Endothelial cell of umbilical vein (primary cell): ENCODE measurements at regions not wholly inside any gene's neighbourhood (a gene's known extent, or its start where the extent isn't known, plus 50 kb on each side); places are given as distances from the start of the nearest gene placed in this dataset.

Experiments
- BruUV-seq: library from RNA; stranded (reverse); fragments of 400-500 nt; replicated peaks from 2 replicates; lab custom pipeline; 2021; lab: Mats Ljungman, UMichigan
- CTCF ChIA-PET: fragments of 300-600, 350-600 bp; sonication (Branson Sonifier 250); formaldehyde crosslinking; loops from one replicate; lab custom pipeline; 2021; ENCODE audit warnings: antibody characterized with exemption, inconsistent platforms; lab: Charles Lee
- POLR2A ChIA-PET: fragments of 300-600, 350-600 bp; sonication (Branson Sonifier 250); formaldehyde crosslinking; loops from one replicate; lab custom pipeline; 2021; ENCODE audit warnings: antibody characterized with exemption, inconsistent platforms; lab: Charles Lee
- DNase-seq: peaks from one replicate; pipeline ENCODE4 v3.0.0-alpha.2; 2011; ENCODE audit warnings: low read depth, low spot score
- FAIRE-seq: peaks from 2 replicates; lab custom pipeline; 2011; peaks lifted over from hg19 to GRCh38; lab: Jason Lieb, UNC
- H2AFZ ChIP-seq: 2 replicates; pipeline ENCODE4 v1.6.0; 2012; ENCODE audit warnings: low read depth, low read length, control low read depth, inconsistent platforms
- H3K27ac ChIP-seq: 2 replicates; pipeline ENCODE4 v1.5.1; 2011; ENCODE audit warnings: low read depth, mild to moderate bottlenecking, control low read depth, low read length, moderate library complexity; ENCODE audit not compliant: insufficient read depth
- H3K27me3 ChIP-seq, 2 experiments: 2 replicates each; pipeline versions ENCODE4 v1.6.0 to v1.6.1; 2011; ENCODE audit warnings: low read length in 2 of 2, mixed read lengths in 1 of 2; ENCODE audit not compliant: control insufficient read depth in 2 of 2, insufficient read depth in 2 of 2
- H3K36me3 ChIP-seq, 2 experiments: 2 replicates in 1 of 2; 3 replicates in 1 of 2; pipeline ENCODE4 v1.5.1; 2011; ENCODE audit warnings: low read length in 2 of 2, mild to moderate bottlenecking in 1 of 2, moderate library complexity in 1 of 2; ENCODE audit not compliant: control insufficient read depth in 2 of 2, insufficient read depth in 2 of 2; ENCODE audit errors: extremely low read depth in 1 of 2
- H3K4me1 ChIP-seq: 3 replicates; pipeline ENCODE4 v1.5.1; 2011; ENCODE audit warnings: mild to moderate bottlenecking, low read length; ENCODE audit not compliant: control insufficient read depth, insufficient read depth; ENCODE audit errors: extremely low read depth
- H3K4me2 ChIP-seq: 2 replicates; pipeline ENCODE4 v1.6.1; 2011; ENCODE audit warnings: low read length, control low read depth, mixed read lengths; ENCODE audit not compliant: insufficient read depth
- H3K4me3 ChIP-seq, 3 experiments: fragments of 200-600 bp in 1 of 3; sonication (generic), shearing (Covaris generic) in 1 of 3; replicated peaks in 1 of 3; 2 replicates each; pipeline ENCODE4 v1.5.1; 2011 to 2016; ENCODE audit warnings: control low read depth in 3 of 3, low read length in 3 of 3, mild to moderate bottlenecking in 2 of 3, inconsistent platforms in 1 of 3, low read depth in 1 of 3, moderate library complexity in 1 of 3; ENCODE audit not compliant: insufficient read depth in 1 of 3
- H3K79me2 ChIP-seq: 2 replicates; pipeline ENCODE4 v1.6.0; 2012; ENCODE audit warnings: low read length, inconsistent platforms; ENCODE audit not compliant: control insufficient read depth, insufficient read depth
- H3K9ac ChIP-seq: replicated peaks from 2 replicates; pipeline ENCODE3; 2011; ENCODE audit warnings: low read length, control low read depth; ENCODE audit not compliant: insufficient read depth; ENCODE audit errors: extremely low read depth
- H3K9me1 ChIP-seq: replicated peaks from 3 replicates; pipeline ENCODE4 v1.6.0; 2011; ENCODE audit warnings: mild to moderate bottlenecking, low read length; ENCODE audit not compliant: control insufficient read depth, insufficient read depth; ENCODE audit errors: extremely low read depth
- H3K9me3 ChIP-seq: replicated peaks from 2 replicates; pipeline ENCODE4 v1.5.1; 2012; ENCODE audit warnings: low read length, inconsistent platforms; ENCODE audit not compliant: control insufficient read depth, insufficient read depth
- H4K20me1 ChIP-seq: replicated peaks from 2 replicates; pipeline ENCODE3; 2011; ENCODE audit warnings: mild to moderate bottlenecking, low read length; ENCODE audit not compliant: control insufficient read depth, insufficient read depth; ENCODE audit errors: extremely low read depth
- CTCF ChIP-seq, 2 donors: IDR thresholded peaks; 1 replicate in 1 of 2; 2 replicates in 1 of 2; pipeline ENCODE4 v1.5.1; 2011; ENCODE audit warnings: low read length in 2 of 2, mild to moderate bottlenecking in 2 of 2, moderate library complexity in 2 of 2, control low read depth in 1 of 2, inconsistent platforms in 1 of 2, low read depth in 1 of 2; ENCODE audit not compliant: insufficient read depth in 1 of 2; ENCODE audit errors: extremely low read depth in 1 of 2
- EZH2 ChIP-seq: IDR thresholded peaks from 2 replicates; pipeline ENCODE4 v1.6.1; 2012; ENCODE audit warnings: borderline replicate concordance, low read depth, mild to moderate bottlenecking, moderate library complexity, low read length, inconsistent platforms; ENCODE audit not compliant: severe bottlenecking
- FOS ChIP-seq: IDR thresholded peaks from 2 replicates; pipeline ENCODE4 v1.6.1; 2011; ENCODE audit warnings: mild to moderate bottlenecking, low read length, moderate library complexity, borderline replicate concordance; ENCODE audit not compliant: insufficient read depth
- GATA2 ChIP-seq: IDR thresholded peaks from 2 replicates; pipeline ENCODE4 v1.7.0; 2011; ENCODE audit warnings: low read depth, mild to moderate bottlenecking, moderate library complexity, mixed read lengths, low read length; ENCODE audit not compliant: insufficient read length, insufficient read depth
- JUN ChIP-seq: IDR thresholded peaks from 2 replicates; pipeline ENCODE4 v1.6.1; 2011; ENCODE audit warnings: borderline replicate concordance, low read depth; ENCODE audit not compliant: insufficient read length, insufficient read depth
- MAX ChIP-seq: IDR thresholded peaks from 2 replicates; pipeline ENCODE4 v1.6.1; 2011; ENCODE audit not compliant: insufficient read depth, insufficient read length
- MYC ChIP-seq: IDR thresholded peaks from one replicate; pipeline ENCODE4 v1.6.1; 2011; ENCODE audit warnings: mild to moderate bottlenecking, low read depth, low read length
- POLR2A ChIP-seq: IDR thresholded peaks from 2 replicates; pipeline ENCODE4 v1.6.1; 2012; ENCODE audit warnings: low read depth, mild to moderate bottlenecking, control low read depth, low read length
- POLR2AphosphoS5 ChIP-seq: IDR thresholded peaks from 2 replicates; pipeline ENCODE4 v1.6.1; 2012; ENCODE audit warnings: low read depth, mild to moderate bottlenecking, control low read depth, low read length, moderate library complexity; ENCODE audit not compliant: insufficient read depth
- dilution Hi-C: fragments of 300-500 bp; cut with MboI; formaldehyde crosslinking; loops from one replicate; pipeline ENCODE4 v1.15.0; 2019; ENCODE audit warnings: low sequenced_read_pairs; ENCODE audit not compliant: extremely low pct_ligation_motif_present
- intact Hi-C: fragments of 100-400 bp; cut with micrococcal nuclease; formaldehyde crosslinking; loops from one replicate; pipeline ENCODE4 v1.10.0; 2022

- Histone ChIP-seq H3K4me2 (no peak overlapping the region), H3K27me3 (no peaks in the 10 kb centered on the region), H3K4me3 (no peak overlapping the region), H3K36me3 (no peaks in the 10 kb centered on the region), H3K9me1 (no peaks in the 10 kb centered on the region), H3K9ac (no peak overlapping the region), H3K27ac (no peak overlapping the region), H3K79me2 (no peaks in the 10 kb centered on the region), H4K20me1 (no peaks in the 10 kb centered on the region), H2AFZ (no peak overlapping the region), H3K4me1 (no peaks in the 10 kb centered on the region), H3K9me3 (no peaks in the 10 kb centered on the region)
- DNase-seq (no peak), FAIRE-seq (no peak)
- ChIA-PET CTCF (no interaction called here), POLR2A (no interaction called here)
- dilution Hi-C loops: no loop called here
- TF ChIP-seq GATA2 (no peak), POLR2A (no peak), MAX (no peak), EZH2 (no peak), POLR2AphosphoS5 (no peak), CTCF (IDR thresholded peaks at IDR 0.05; ENCODE audit: extremely low read depth in 1 of 2, insufficient read depth in 1 of 2, low read depth in 1 of 2, low read length in 2 of 2) (no peak), MYC (no peak), FOS (no peak), JUN (no peak)
- no TSS peak for BruUV-seq
- intact Hi-C loops: no loop called here
Measured at GRCh38 chr15:54687628-54688027, 509.1 kb downstream of the RSL24D1 start.
